ENCODE measurements at regions not wholly inside any gene's neighbourhood (a gene's known extent, or its start where the extent isn't known, plus 50 kb on each side); places are given as distances from the start of the nearest gene placed in this dataset.

DNA sequence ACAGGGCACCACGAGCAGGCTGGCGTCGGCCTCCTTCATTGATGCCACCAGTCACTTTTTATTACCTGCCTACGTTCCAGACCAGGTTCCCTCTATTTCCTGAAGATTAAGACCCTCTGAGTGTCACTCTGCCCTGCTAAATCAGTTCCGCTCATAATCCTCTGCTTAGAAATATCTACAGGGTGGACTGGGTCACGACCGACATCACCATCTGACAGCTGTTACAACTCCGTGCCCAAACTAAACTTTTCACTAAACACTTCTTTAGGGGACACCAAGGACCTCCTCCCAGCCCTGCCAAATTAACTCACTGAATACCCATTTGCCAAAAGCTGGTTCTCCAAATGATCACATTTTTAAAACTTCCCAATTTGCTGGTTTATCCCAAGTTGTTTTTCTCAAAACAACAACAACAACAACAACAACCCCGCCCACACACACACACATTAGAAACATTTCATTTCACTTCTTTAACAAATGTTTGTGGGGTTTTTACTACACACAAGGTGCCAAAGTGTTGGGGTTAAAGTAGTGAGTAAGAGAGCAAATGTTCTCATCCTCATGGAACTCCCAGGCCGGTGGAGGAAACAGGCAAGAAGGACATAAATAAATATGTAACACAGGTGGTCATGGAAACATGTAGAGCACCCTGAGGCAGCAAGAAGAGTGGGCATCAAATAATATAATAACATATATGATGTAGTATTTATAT, 72.0 kb upstream of the PEG3 start:
- TF ChIP-seq, protein P1, sequence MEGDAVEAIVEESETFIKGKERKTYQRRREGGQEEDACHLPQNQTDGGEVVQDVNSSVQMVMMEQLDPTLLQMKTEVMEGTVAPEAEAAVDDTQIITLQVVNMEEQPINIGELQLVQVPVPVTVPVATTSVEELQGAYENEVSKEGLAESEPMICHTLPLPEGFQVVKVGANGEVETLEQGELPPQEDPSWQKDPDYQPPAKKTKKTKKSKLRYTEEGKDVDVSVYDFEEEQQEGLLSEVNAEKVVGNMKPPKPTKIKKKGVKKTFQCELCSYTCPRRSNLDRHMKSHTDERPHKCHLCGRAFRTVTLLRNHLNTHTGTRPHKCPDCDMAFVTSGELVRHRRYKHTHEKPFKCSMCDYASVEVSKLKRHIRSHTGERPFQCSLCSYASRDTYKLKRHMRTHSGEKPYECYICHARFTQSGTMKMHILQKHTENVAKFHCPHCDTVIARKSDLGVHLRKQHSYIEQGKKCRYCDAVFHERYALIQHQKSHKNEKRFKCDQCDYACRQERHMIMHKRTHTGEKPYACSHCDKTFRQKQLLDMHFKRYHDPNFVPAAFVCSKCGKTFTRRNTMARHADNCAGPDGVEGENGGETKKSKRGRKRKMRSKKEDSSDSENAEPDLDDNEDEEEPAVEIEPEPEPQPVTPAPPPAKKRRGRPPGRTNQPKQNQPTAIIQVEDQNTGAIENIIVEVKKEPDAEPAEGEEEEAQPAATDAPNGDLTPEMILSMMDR (conservative IDR thresholded peaks at IDR 0.05) = no peak
- no peak for TF ChIP-seq ZFX (IDR thresholded peaks at IDR 0.05)

Data from C4-2B (cell line).